Heart left ventricle (tissue), 16 donors: ENCODE measurements at regions not wholly inside any gene's neighbourhood (a gene's known extent, or its start where the extent isn't known, plus 50 kb on each side); places are given as distances from the start of the nearest gene placed in this dataset.

Experiments used
- ATAC-seq, 4 donors: fragments of 200-7000 bp; cut with Tn5 transposase; one replicate each; pipeline ENCODE4 v1.9.1; 2020 to 2022; ENCODE audit warnings: moderate library complexity in 4 of 4, mild to moderate bottlenecking in 3 of 4, moderate number of reproducible peaks in 1 of 4
- DNase-seq, 5 donors: peaks; one replicate each; pipeline ENCODE4 v3.0.0-alpha.2; 2020
- H3K27ac ChIP-seq, 12 donors: fragments of 200-600 bp; sonication (generic) in 4 of 12; one replicate each; pipeline versions ENCODE4 v1.5.0 to v1.8.0; 2016 to 2022; ENCODE audit warnings: mild to moderate bottlenecking in 2 of 12
- H3K27me3 ChIP-seq, 9 donors: fragments of 200-600 bp; sonication (generic) in 2 of 9; one replicate each; pipeline versions ENCODE4 v1.5.1 to v1.8.0; 2016 to 2022; ENCODE audit warnings: mild to moderate bottlenecking in 3 of 9
- H3K36me3 ChIP-seq, 9 donors: fragments of 200-600 bp; sonication (generic) in 2 of 9; one replicate each; pipeline versions ENCODE4 v1.5.0 to v1.8.0; 2018 to 2022; ENCODE audit warnings: mild to moderate bottlenecking in 2 of 9
- H3K4me1 ChIP-seq, 12 donors: fragments of 200-600 bp; sonication (generic) in 4 of 12; one replicate each; pipeline versions ENCODE4 v1.5.0 to v1.8.0; 2016 to 2022; ENCODE audit warnings: mild to moderate bottlenecking in 3 of 12
- H3K4me3 ChIP-seq, 12 donors: fragments of 200-600 bp; sonication (generic) in 4 of 12; one replicate each; pipeline versions ENCODE4 v1.5.0 to v1.8.0; 2017 to 2022; ENCODE audit warnings: mild to moderate bottlenecking in 9 of 12, moderate library complexity in 4 of 12
- H3K9me3 ChIP-seq, 12 donors: fragments of 200-600 bp; sonication (generic) in 4 of 12; one replicate each; pipeline versions ENCODE4 v1.5.0 to v1.8.0; 2016 to 2022; ENCODE audit warnings: mild to moderate bottlenecking in 1 of 12
- POLR2A ChIP-seq, 2 donors: fragments of 450-650 bp; IDR thresholded peaks; one replicate each; pipeline ENCODE4 v1.6.1; 2017; ENCODE audit warnings: antibody characterized with exemption in 2 of 2, mild to moderate bottlenecking in 2 of 2, moderate library complexity in 2 of 2
- WGBS, 4 donors: extraction: QIAGEN DNeasy Blood & Tissue Kit in 2 of 4; methylation state at CpG; one replicate each; pipeline versions ENCODE4 v1.1.5 to v1.1.7; 2013 to 2018; 5-methylcytosine and 5-hydroxymethylcytosine counted together
- intact Hi-C, 10 donors: fragments of 100-400 bp; cut with DNase I; formaldehyde crosslinking; loops; one replicate each; pipeline versions ENCODE4 v1.11.1 to v1.14.2; 2022
- TF ChIP-seq, protein P1 (sequence below), 12 donors: fragments of 200-600 bp; sonication (generic) in 4 of 12; IDR thresholded peaks; one replicate each; pipeline versions ENCODE4 v1.5.0 to v1.8.0; 2018 to 2022; ENCODE audit warnings: antibody characterized with exemption in 12 of 12, mild to moderate bottlenecking in 5 of 12
- donor health status: ischemic (EF 13 %, LVEDD 7.1; RV severe dilation, severe dysfunction).
- donor health status: healthy with polysubstance abuse.
- donor health status: DM: no; HTN: yes; CAD: no.
- donor health status: DM: no; HTN: no; CAD: no.
- donor health status: ischemic (EF 25% LVEDD 6.9; RV normal size, moderate dysfunction).
- donor health status: ischemic (EF 25% LVEDD 5.7; RV mildly dilated, moderate dysfunction).
- donor health status: healthy.
- donor health status: DM: yes; HTN: yes; CAD: no.
- donor health status: ischemic (EF 35%, LVEDD 5.7; RV mildly dilated, moderate dysfunction).
- donor health status: nonischemic (EF 11% LVEDD 7.7; RV severe dilation, severe dysfunction).
- donor health status: DM: yes; HTN: yes; CAD: no.
- donor health status: PGD.
- donor health status: ischemic (EF 29% LVEDD 5.4; RV normal size, mild dysfunction).
- donor health status: nonischemic (EF 23%, LVEDD 6.1; RV moderate dilation, normal function).

DNA sequence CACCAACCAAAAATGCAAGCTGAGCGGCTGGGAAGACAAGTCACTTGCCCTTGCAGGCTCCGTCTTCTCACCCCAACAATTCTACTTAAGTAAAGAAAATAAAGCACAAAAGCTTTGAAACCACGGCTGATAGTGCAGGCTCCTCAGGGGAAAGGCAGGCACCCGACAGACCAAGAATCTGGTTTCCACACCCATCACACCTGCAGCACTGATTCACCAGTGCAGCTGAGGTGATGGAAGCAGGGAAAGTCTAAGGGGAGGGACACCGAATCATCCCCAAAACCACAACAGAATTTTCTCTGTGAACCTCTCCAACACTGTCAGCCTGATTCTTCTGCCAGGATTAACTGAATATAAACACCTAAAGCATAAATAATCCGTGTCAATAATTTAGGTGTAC is 62.0 kb upstream of the NSMCE3 start:
- no peak overlapping the region for H3K4me3 ChIP-seq
- no peaks in the 10 kb centered on the region for H3K4me1 ChIP-seq
- H3K27me3 ChIP-seq = no peaks in the 10 kb centered on the region
- DNase-seq (no peak), ATAC-seq (no peak)
- H3K36me3 ChIP-seq = no peaks in the 10 kb centered on the region
- 75 to 84% (median 79%) methylated on average over 6 of the region's 6 CpGs for WGBS, 4 donors
- H3K9me3 ChIP-seq = peaks cover 0 to 3% (median 0%) of the 10 kb centered on the region in 12 donors
- H3K27ac ChIP-seq = no peak overlapping the region
- intact Hi-C loops = no loop called here
- no peak for TF ChIP-seq POLR2A (IDR thresholded peaks at IDR 0.05)
- TF ChIP-seq, protein P1, sequence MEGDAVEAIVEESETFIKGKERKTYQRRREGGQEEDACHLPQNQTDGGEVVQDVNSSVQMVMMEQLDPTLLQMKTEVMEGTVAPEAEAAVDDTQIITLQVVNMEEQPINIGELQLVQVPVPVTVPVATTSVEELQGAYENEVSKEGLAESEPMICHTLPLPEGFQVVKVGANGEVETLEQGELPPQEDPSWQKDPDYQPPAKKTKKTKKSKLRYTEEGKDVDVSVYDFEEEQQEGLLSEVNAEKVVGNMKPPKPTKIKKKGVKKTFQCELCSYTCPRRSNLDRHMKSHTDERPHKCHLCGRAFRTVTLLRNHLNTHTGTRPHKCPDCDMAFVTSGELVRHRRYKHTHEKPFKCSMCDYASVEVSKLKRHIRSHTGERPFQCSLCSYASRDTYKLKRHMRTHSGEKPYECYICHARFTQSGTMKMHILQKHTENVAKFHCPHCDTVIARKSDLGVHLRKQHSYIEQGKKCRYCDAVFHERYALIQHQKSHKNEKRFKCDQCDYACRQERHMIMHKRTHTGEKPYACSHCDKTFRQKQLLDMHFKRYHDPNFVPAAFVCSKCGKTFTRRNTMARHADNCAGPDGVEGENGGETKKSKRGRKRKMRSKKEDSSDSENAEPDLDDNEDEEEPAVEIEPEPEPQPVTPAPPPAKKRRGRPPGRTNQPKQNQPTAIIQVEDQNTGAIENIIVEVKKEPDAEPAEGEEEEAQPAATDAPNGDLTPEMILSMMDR (IDR thresholded peaks at IDR 0.05) = no peak

DNA sequence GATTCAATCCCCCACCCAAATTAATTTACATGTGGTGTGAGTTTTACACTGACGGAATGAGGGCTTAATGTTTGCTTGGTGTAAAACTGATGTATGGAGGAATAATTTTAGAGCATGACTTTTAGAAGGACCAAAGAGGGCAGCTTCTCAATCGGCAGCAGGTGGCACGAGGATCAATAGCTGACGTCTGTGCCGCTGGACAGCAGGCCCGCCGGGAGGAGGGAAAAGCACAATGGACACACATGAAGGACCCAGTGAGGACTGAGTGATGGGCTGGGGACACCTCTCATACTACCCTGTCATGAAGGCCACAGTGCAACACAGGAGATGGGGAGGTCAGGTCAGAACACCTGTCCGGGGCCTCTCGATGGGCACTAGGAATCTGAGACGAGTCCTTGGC is 61.4 kb upstream of the NSMCE3 start:
- no peak overlapping the region for H3K4me3 ChIP-seq
- 85 to 93% (median 91%) methylated on average over 10 of the region's 10 CpGs for WGBS, 4 donors
- H3K36me3 ChIP-seq = no peaks in the 10 kb centered on the region
- no peaks in the 10 kb centered on the region for H3K4me1 ChIP-seq
- ATAC-seq (no peak), DNase-seq (no peak)
- no peaks in the 10 kb centered on the region for H3K27me3 ChIP-seq
- H3K27ac ChIP-seq = no peak overlapping the region
- TF ChIP-seq, protein P1 (IDR thresholded peaks at IDR 0.05) = no peak
- TF ChIP-seq POLR2A (IDR thresholded peaks at IDR 0.05) = no peak
- peaks cover 0 to 9% (median 4%) of the 10 kb centered on the region in 12 donors for H3K9me3 ChIP-seq
- intact Hi-C loops = no loop called here

DNA sequence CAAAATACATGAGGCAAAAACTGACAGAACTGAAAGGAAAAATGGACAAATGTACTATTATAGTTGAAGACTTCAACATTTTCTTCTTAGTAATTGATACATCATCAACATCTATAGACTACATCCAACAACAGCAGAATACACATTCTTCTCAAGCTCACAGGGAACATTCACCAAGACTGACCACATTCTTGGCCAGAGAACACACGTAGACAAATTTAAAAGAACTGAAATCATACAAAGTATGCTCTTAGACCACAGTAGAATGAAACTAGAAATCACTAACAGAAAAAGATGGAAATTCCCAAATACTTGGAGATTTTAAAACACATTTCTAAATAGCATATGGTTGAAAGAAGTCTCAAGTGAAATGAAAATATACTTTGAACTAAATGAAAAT is 55.1 kb upstream of the NSMCE3 start:
- Histone ChIP-seq H3K9me3 (peaks cover 0 to 17% (median 10%) of the 10 kb centered on the region in 12 donors), H3K27me3 (no peaks in the 10 kb centered on the region), H3K4me1 (no peaks in the 10 kb centered on the region), H3K4me3 (no peak overlapping the region), H3K27ac (no peak overlapping the region), H3K36me3 (no peaks in the 10 kb centered on the region)
- ATAC-seq (no peak), DNase-seq (no peak)
- 0 to 61% (median 26%) methylated on average over 1 of the region's 1 CpG for WGBS, 4 donors
- TF ChIP-seq POLR2A (IDR thresholded peaks at IDR 0.05) = no peak
- TF ChIP-seq, protein P1 (IDR thresholded peaks at IDR 0.05) = no peak
- intact Hi-C loops = no loop called here

DNA sequence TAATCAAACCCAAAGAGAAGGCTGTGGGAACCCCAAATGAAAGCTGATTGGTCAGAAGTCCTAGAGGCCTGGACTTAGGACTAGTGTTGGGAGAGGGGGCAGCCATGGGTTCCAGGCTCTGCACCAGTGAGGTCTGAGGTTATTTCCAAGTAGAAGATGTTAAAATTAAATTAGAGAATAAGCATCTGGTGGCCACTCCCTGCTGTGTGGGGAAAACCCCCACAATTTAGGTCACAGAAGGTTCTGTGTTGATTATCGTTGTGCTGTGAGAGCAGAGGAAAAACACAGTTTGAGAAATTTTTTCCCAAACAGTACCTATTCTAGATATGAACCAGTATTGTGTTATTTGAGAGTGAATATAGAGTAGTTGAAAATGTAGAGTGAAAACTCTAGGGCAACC is 53.9 kb upstream of the NSMCE3 start:
- TF ChIP-seq POLR2A (IDR thresholded peaks at IDR 0.05) = no peak
- TF ChIP-seq, protein P1 (IDR thresholded peaks at IDR 0.05) = no peak
- H3K27ac ChIP-seq = no peak overlapping the region
- WGBS, 4 donors = 71 to 82% (median 76%) methylated on average over 1 of the region's 1 CpG

More for the DNA sequence above, 53.9 kb upstream of the NSMCE3 start:
- intact Hi-C loops = no loop called here
- H3K36me3 ChIP-seq = no peaks in the 10 kb centered on the region
- no peak for DNase-seq
- H3K4me3 ChIP-seq = no peak overlapping the region
- H3K9me3 ChIP-seq = peaks cover 0 to 17% (median 10%) of the 10 kb centered on the region in 12 donors
- ATAC-seq = no peak
- no peaks in the 10 kb centered on the region for H3K4me1 ChIP-seq
- peaks cover 0 to 5% (median 0%) of the 10 kb centered on the region in 9 donors for H3K27me3 ChIP-seq
